Adrenal gland (tissue), 5 donors: ENCODE measurements at regions not wholly inside any gene's neighbourhood (a gene's known extent, or its start where the extent isn't known, plus 50 kb on each side); places are given as distances from the start of the nearest gene placed in this dataset.

Source experiments
- CTCF ChIP-seq, 6 experiments: fragments of 450-650 bp in 4 of 6; fragments of 200-600 bp in 2 of 6; sonication (generic) in 1 of 6; IDR thresholded peaks; 1 replicate in 5 of 6; 2 replicates in 1 of 6; pipeline versions ENCODE4 v1.5.1 to v1.8.0; 2016 to 2021; ENCODE audit warnings: antibody characterized with exemption in 6 of 6, mild to moderate bottlenecking in 2 of 6, moderate library complexity in 1 of 6
- POLR2A ChIP-seq, 2 donors: fragments of 450-650 bp; IDR thresholded peaks; one replicate each; pipeline ENCODE4 v1.6.1; 2017; ENCODE audit warnings: antibody characterized with exemption in 2 of 2, mild to moderate bottlenecking in 2 of 2, moderate library complexity in 1 of 2
- donor health status: DM: no; HTN: no; CAD: no.

- TF ChIP-seq CTCF (IDR thresholded peaks at IDR 0.05), result no peak
- TF ChIP-seq POLR2A (IDR thresholded peaks at IDR 0.05), result no peak
These were observed 219.4 kb upstream of the LNX1 start for GRCh38 chr4:53810643-53811042.
